ENCODE measurements at regions not wholly inside any gene's neighbourhood (a gene's known extent, or its start where the extent isn't known, plus 50 kb on each side); places are given as distances from the start of the nearest gene placed in this dataset.

DNA sequence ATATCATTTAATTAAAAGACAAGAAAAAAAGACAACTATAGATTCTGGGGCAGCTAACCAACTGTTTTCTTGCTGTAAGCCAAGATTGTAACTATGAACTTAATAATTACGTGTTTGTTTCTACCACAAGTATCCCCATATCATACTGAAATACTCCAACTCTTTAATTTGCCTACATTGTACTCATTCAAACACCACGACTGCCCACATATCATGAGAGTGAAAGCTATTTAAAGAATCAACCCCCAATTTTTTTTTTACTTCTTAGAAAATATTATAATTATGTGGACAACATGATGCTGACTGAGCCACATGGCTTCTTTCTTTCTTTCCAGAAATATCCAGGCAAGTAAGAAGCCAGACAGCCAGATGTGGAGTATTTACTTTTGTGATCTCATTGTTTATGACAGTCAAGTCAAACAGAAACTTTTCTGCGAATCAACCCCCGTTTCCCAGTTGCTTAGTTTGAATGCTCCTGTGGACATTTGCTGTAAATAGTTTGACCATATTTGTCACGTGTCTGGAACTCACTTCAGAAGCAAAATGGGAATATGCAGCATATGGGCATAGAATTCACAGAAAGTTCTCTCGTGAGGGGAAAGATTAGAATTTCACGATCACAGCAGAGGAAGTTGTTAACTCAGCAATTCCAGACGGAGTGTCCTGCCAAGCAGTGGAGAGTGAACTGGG lies 126.8 kb upstream of the PSMD7 start:
- DNase-seq = no peak

DNA sequence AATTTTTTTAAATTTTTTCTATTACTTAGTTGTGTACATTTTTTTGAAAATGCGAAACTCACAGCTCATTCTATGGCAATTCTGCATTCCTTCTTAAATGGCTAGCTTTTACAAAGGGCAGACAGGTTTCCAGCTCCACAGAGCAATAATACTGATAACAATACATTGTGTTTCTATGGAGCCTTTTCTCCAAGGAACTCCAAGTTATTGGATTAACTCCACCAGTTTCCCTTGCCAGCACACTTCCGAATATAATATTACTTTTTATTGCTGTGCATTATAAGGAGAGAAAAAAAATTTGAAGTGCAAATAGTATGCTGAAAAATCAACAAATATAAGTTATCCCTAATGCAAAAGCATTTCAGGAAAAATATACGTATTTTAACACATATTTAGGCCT lies 127.5 kb upstream of the PSMD7 start:
- DNase-seq = no peak

DNA sequence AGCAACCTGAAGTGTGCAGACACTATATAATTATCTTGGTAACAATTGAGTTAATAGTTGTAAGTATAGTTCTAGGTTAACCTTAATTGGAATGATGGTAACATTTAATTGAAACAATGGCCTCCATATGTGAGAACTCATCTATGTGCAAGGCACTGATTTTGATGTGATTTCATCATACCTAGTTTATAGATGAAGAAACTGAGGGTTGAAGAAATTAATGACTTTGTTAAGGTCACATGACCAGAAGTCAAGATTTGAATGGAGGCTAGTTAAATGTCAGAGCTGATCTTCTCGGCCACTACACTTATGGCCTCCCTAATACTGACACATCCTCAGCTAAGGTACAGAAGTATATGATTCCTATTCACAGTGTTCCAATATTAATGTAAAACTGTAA lies 128.2 kb upstream of the PSMD7 start:
- no peak for DNase-seq

DNA sequence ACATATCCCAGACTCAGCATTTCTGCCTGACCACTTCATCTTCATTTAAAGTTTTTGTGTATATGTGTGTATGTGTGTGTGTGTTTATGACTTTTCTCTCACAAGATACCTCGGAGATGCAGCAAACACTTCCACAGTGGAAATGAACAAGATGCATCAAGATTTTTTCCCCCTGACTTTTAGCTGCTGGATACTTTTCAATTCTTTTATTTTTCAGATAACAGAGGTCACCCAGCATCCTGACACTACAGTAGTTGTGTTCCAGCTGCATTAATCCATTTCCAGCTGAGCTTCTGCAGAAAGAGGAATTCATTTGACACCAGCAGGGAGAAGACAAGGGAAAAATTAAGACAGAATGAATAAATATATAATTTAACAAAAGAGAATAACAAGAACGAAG lies 130.2 kb upstream of the PSMD7 start:
- no peak for DNase-seq

DNA sequence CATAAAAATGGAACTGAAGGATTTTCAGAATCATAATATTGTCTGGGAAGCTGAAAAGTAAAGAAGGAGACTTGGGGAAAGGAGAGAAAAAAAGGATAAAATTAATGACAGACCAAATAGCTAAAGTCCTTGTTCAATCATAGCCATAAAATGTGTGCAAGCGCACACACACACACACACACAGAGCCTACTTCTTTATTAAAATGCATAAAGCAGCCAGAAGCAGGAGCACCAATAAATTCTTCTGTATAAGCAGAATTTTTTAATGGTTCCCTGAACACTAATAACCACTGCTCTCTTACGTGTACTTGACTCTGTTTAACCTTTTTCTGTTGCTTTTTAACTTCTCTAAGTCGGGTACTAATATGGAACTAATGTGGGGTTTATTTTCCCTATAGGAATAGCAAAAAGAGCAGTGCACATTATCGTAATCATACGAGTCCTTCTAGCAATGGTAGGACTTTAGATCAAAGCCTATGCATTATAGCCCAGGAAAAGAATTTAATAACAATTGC lies 131.0 kb upstream of the PSMD7 start:
- no peak for DNase-seq

DNA sequence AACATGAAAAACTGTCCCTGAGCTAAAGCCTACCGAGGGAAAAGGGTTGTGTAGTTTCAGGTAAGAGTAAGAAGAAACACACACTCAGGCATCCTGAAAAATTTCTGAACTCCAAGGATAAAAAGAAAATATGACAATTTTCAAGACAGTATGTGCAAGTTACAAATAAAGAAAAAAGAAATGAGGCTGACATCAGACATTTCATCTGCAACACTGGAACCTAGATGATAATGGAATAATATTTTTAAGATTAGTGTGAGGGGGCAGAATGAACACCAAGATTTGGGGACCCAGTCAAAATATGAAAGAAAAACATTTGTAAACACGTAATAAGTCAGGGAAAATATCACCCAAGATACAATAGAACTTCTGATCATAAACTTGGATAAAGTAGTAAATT lies 135.9 kb upstream of the PSMD7 start:
- DNase-seq = no peak

DNA sequence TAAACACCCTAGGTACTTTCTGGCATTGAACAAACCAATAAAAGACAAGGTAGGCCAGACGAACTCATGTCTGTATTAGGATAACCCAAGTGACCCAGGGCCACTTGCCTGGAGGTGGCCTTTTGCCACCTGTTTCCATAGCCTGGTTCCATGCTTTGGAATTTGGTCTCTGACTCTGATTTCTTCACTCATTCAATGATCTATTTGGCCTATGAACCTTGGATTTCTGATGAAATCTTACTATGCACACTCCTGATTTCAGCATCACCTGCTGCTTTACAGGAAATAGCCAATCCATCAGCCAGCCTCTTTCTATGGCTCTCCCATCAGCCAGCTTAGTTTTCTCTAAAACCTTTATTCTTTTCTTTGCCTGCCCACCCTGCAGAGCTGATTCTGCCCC lies 142.8 kb upstream of the PSMD7 start:
- DNase-seq = no peak

DNA sequence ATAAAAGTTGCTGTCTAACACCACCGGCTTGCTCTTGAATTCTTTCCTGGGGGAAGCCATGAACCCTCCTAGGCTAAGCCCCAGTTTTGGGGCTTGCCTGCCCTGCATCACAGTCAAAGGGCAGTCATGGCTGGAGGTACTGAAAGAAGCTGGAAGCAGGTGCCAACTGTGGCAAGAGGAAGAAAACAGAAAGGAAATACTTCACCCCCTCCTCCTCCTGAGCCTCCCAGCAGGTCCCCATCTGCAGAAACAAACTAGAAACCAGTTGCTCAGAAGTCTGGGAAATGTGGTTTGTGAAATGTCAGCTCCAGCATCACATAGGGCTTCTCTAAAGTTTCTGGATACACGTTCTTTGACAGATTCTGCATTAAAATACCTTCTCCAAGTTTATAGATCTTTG lies 150.0 kb upstream of the PSMD7 start:
- no peak for DNase-seq

DNA sequence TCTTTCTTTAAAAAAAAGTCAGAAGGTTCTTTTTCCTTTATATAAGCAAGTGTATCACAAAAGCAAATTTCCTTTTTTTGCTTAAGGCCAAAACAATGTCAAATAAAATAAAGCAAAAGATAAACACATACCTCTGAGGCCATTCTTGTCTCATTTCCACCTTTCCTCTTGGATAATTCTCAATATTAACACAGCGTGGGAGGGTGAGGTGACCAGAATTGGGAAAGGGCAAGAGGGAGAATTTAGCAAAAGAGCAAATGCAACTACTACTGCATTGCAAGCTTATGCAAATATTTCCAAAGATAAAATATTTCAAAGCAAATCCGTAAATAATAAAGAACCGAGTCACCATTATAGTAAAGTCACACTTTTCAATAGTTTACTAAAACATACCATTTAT lies 153.4 kb upstream of the PSMD7 start:
- DNase-seq = no peak

DNA sequence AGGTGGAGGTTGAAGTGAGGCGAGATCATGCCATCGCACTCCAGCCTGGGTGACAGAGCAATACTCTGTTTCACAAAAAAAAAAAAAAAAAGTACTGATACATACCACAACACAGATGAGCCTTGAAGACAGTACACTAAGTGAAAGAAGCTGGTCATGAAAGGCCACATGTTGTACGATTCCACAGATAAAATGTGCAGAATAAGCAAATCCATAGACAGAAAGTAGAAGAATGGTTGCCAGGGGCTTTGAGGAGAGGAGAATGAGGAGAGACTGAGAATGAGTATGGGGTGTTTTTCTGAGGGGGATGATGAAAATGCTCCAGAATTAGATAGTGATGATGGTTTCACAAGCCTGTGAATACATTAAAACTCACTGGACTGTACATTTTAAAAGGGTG lies 155.6 kb upstream of the PSMD7 start:
- no peak for DNase-seq

DNA sequence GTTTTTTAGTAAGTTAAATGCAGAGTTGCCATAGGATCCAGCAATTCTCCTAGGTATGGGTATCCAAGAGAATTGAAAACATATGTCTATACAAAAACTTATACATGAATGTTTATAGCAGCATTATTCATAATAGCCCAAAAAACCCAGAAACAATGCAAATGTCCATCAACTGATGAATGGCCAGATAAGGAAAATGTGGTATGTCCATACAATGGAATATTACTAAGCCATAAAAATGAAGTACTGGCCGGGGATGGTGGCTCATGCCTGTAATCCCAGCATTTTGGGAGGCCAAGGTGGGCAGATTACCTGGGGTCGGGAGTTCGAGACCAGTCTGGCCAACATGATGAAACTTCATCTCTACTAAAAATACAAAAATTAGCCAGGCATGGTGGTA lies 156.1 kb upstream of the PSMD7 start:
- no peak for DNase-seq

DNA sequence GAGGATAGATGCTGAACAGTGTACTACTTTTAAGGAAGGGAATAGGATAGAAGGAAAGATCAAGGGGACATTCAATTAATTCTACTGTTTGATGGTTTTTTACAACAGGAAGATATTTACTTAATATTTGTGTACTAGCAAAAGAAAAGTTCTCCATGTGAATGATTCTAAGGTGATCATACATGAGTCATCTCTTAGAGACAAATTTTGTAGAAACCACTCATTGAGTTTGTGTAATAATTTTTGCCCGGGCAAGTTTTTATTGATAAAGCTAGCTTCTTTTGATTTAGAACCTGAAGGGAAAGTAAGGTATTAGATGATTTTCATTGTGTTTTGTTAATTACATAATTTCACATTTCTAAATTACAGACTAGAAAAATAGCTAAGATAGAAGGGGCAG lies 172.8 kb upstream of the PSMD7 start:
- no peak for DNase-seq

DNA sequence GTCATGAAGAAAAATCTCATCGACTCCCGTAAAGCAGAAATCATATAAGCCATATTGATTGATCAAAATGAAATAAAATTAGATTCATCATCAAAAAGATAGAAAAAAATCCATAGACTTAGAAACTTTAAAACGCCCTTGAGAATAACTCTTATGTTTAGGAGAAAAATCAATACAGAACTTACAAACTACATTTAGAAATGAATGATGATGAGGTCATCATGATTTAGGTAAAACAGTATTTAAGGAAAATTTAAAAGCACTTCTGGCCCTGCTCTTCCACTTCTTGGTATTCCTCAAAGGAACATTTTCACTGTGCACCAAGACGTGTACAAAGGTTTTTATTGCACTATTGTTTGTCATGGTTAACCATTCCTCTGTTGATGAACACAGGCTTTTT lies 173.4 kb upstream of the PSMD7 start:
- no peak for DNase-seq

DNA sequence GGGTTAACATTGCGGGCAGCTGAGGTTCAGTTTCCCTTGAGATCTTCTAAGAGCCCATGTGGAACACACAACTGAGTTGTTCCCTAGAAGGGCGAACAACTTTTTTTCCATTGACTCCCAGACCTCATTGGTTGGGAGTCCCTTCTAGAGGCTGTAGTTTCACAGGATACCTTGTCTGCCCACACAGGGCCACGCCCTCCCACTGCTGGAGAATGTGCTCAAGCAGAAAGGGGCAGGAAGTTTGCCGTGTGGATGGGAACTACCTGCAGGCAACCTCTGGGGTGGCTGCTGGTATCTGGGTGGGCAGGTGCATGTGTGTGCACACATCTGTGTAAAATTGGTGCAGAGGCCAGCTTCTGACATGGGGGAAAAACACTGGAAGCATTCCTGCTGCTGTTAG lies 178.8 kb upstream of the PSMD7 start:
- DNase-seq = no peak

DNA sequence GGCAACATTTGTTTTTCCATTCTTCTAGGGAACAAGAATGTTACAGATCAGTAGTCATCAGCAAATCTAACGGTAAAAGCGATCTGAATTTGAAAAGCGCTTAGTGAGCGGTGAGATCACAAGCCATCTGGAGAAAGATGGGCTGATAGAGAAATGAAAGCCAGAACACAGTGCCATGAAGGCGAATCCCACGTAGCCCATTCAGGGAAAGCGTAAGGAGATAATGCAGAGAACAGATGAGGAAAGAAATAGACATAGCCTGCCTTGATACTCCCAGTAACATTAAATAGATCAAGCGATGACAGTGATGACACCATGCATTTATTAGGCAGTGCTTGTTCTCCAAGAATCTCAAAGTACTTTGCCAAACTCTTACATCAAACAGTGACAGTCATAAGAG lies 183.1 kb upstream of the PSMD7 start:
- no peak for DNase-seq

DNA sequence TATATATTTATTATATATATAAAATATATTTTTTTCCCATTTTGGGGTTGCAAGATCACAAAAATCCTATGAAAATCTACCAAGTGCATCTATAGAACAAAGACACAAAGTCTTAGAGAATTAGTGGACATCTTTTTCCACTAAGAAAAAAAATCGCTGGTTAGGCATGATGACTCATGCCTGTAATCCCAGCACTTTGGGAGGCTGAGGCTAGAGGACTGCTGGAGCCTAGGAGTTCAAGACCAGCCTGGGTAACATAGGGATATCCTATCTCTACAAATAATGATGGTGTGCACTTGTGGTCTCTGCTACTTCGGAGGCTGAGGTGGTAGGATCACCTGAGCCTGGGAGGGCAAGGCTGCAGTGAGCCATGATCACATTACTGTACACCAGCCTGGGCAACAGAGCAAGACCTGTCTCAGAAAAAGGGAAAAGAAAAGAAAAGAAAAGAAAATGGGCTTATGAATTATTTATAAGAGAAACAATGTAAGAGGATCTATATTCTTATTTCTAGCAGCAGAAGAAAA lies 185.1 kb upstream of the PSMD7 start:
- no peak for DNase-seq

DNA sequence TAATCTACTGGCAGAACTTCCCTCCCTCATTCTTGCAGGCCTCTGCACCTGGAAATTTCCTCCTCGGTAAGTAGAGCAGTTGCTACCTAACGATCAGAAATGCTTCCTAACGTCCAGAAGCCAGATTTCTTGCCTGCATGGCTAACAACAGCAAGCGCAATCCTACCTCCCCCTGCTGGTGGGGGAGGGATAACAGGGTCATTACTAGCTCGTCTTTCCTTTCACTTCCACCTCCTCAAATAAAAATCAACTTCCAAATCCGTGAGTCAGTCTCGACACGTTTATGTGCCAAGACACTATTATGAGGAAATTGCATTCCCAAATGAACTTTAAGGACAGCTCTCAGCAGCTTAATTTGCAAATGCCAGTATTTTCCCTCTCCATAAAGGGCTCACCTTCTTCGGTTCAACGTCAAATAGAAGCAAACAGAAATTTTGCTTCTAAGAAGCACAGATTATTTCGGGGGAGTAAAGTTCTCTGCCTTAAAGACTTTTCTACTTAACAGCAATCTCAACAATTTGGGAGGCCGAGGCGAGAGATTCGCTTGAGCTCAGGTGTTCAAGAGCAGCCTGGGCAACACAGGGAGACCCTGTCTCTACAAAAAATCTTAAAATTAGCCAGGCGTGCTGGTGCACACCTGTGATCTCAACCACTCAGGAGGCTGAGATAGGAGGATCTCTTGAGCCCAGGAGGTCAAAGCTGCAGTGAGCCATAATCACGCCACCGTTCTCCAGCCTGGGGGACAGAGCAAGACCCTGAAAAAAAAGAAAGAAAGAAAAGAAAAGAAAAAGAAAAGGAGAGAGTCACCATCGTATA lies 188.6 kb upstream of the PSMD7 start:
- peak; percentile 73 for DNase-seq

DNA sequence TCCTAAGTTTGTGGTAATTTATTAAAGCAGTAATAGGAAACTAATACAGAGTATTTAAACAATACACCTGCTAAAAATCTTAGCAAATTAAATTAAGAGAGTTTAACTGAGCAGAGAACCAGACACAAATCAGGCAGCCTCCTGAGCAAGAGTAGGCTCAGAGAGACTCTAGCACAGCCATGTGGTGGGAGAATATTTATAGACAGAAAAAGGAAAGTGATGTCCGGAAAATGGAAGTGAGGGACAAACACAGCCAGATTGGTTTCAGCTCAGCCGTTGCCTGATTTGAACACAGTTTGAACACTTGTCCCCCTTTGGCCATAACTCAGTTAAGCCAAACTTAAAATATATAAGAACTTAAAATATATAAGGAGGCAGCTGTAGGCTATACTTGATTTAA lies 192.6 kb upstream of the PSMD7 start:
- DNase-seq = no peak

DNA sequence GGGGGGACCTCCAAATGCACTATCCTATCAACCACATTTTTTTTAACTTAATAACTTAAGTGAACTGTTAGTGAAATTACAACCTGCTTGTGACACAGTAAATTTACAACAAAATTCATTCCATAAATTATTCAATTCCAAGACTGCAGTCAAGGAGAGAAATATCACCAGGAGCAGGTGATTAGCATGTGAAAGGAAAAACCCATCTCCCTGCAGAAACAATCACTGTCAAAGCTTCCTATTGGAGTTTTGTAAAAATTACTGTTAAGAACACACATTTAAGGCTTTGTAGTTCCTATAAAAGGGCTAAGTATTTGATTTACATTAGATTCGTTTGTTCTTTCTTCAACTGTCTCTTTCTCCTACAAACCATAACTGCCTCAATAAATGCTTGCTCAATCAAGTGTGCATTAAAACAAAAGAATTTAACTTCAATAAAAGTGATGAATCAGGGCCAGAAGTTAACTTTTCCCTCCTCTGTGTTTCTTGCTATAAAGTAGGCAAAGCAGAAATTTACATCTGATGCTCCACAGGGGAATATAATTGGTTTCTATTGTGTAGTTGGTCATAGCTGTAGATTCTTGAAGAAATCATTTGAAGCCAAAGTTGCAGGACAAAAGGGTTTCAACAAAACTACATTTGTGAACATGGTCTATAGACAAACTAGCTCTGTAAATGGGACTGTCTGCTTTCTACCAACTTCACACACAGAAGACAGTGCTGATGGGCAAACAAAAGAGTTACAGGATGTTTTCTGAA lies 195.1 kb upstream of the PSMD7 start:
- no peak for DNase-seq

DNA sequence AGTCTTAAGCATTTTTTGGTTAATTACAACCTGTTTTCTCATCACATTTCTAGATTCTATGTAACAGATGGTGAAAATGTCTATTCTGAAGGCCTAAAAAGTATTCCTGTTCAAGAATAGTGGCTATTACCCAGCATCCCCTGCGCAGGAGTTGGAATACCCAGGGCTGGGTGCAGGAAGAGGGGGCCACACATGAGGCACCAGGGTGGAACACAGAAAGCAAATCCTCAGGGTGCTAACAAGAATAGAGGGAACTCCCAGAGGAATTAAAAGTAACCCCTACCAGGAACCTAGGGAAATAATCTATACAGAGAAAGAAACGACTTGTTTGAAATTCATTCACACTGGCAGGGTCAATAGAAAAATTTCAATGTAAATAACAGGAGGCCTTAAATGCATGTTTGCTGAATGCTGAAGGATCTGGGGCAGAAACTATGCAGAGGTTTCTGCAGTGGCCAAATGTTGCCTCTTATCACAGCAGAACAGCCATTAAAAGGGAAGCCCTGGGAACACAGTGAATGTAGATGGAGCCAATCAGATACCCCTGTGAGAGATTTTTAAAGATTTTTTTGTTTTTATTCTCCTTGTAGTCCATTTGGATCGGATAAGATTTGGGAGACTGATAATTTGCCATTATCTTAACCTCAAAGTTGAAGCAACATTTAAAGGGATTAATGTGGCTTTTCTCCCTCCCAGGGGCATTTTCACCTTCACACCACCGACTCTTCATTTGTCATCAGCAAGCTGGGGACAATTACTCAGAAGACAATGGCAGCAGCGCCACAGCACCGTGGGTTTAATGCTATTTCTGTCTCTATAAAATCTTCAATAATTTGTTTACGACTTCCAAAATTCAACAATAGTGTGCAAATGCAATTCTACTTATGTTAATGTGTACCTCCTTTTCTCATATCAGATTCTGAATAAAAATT lies 196.0 kb upstream of the PSMD7 start:
- DNase-seq = no peak

DNA sequence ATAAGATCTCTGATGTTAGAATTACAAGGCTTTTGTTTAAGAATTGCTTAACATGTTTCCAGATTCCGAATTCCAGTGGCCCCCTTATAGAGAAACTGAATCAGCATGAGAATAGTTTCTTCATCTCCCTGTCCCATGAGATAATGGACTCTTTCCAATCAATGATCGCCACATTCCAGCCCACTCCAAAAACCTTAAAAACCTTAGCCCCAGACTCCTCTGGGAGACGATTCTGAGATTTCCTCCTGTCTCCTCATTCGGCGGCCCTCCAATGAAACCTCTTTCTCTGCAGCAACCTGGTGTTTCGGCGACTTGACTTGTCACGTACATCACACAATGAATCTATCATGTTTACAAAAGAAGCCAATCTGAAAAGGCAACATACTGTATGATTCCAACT lies 197.1 kb upstream of the PSMD7 start:
- DNase-seq = no peak

DNA sequence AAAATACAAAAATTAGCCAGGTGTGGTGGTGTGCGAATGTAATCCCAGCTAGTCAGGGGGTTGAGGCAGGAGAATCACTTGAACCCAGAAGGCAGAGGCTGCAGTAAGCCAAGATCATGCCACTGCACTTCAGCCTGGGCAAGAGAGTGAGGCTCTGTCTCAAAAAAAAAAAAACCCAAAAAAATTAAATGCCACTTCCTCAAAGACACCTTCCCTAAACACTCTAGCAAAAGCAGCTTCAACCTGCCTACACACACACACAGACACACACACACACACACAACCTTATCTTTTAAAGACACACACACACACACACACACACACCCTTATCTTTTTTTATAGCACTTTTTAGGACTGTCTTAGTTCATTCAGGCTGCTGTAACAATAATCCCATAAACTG lies 201.7 kb upstream of the PSMD7 start:
- DNase-seq = peak; percentile 16

All from inflammatory macrophage treated with lipopolysaccharide for 4 hours (primary cell).